Tibial nerve (tissue), 4 donors: ENCODE measurements at regions not wholly inside any gene's neighbourhood (a gene's known extent, or its start where the extent isn't known, plus 50 kb on each side); places are given as distances from the start of the nearest gene placed in this dataset.

ENCODE experiments used
- EP300 ChIP-seq, 2 donors: sonication (generic); formaldehyde crosslinking; IDR thresholded peaks; one replicate each; pipeline ENCODE4 v1.6.1; 2017; ENCODE audit warnings: antibody characterized with exemption in 2 of 2, mild to moderate bottlenecking in 1 of 2
- TF ChIP-seq, protein P1 (sequence below), 5 experiments: fragments of 200-600 bp in 3 of 5; fragments of 450-650 bp in 2 of 5; sonication (generic) in 3 of 5; IDR thresholded peaks; one replicate each; pipeline ENCODE4 v1.5.1; 2016 to 2019; ENCODE audit warnings: antibody characterized with exemption in 5 of 5, mild to moderate bottlenecking in 3 of 5, moderate library complexity in 2 of 5

- TF ChIP-seq, protein P1, sequence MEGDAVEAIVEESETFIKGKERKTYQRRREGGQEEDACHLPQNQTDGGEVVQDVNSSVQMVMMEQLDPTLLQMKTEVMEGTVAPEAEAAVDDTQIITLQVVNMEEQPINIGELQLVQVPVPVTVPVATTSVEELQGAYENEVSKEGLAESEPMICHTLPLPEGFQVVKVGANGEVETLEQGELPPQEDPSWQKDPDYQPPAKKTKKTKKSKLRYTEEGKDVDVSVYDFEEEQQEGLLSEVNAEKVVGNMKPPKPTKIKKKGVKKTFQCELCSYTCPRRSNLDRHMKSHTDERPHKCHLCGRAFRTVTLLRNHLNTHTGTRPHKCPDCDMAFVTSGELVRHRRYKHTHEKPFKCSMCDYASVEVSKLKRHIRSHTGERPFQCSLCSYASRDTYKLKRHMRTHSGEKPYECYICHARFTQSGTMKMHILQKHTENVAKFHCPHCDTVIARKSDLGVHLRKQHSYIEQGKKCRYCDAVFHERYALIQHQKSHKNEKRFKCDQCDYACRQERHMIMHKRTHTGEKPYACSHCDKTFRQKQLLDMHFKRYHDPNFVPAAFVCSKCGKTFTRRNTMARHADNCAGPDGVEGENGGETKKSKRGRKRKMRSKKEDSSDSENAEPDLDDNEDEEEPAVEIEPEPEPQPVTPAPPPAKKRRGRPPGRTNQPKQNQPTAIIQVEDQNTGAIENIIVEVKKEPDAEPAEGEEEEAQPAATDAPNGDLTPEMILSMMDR (IDR thresholded peaks at IDR 0.05), result no peak
- no peak for TF ChIP-seq EP300 (IDR thresholded peaks at IDR 0.05)
Observed at GRCh38 chr17:34486761-34487160, 92.6 kb upstream of the TMEM132E start.
